ENCODE measurements at regions not wholly inside any gene's neighbourhood (a gene's known extent, or its start where the extent isn't known, plus 50 kb on each side); places are given as distances from the start of the nearest gene placed in this dataset.
"Not testable (repeated sequence)": the region's sequence is repeated elsewhere in the genome, so short reads cannot be mapped to it uniquely, and the experiment has no call there.

DNA sequence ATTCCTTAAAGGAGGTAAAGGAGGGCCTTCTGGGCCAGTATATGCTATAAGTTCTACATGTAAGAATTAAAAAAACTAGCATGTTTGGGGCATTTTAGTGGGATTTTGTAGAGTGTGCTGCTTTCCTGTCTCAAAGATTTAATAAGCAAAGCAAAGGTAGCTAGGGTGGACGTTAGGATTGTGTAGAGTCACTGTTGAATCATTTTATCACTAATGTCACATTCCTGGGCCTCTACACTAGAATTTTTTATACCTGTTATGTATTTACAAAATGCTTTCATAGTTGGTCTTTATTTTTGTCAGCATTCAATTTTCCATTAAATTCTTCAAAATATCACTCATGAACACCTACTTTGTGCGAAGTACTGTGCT, 139.4 kb upstream of the PHYHIPL start:
- no peak for DNase-seq (ENCODE audit: low read depth, low spot score)

DNA sequence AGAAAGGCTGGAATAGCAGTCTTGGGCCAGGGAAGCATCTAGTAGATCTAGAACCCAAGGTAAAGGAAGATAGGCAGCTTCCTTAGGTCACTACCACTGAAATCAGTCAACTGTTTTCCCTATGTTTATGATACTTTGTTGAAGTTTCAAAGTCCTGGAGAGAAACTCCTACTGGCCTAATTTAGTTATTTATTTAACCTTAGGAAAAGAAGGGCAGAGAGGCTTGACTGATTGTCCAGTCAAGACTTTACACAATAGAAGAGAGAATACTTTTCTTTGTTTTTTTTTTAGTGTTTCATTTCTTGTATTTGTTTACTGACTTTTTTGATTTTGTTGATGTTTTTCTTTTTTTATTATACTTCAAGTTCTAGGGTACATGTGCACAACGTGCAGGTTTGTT, 138.9 kb upstream of the PHYHIPL start:
- no peak for DNase-seq (ENCODE audit: low read depth, low spot score)

DNA sequence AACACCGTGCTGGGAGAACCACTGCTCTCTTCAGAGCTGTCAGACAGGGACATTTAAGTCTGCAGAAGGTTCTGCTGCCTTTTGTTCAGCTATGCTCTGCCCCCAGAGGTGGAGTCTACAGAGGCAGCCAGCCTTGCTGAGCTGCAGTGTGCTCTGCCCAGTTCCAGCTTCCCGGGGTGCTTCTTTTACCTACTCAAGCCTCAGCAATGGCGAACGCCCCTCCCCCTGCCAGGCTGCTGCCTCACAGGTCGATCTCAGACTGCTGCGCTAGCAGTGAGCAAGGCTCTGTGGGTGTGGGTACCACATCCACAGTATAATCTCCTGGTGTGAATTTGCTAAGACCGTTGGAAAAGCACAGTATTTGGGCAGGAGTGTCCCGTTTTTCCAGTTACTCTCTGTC, 133.1 kb upstream of the PHYHIPL start:
- not testable (repeated sequence) for DNase-seq (ENCODE audit: low read depth, low spot score)

DNA sequence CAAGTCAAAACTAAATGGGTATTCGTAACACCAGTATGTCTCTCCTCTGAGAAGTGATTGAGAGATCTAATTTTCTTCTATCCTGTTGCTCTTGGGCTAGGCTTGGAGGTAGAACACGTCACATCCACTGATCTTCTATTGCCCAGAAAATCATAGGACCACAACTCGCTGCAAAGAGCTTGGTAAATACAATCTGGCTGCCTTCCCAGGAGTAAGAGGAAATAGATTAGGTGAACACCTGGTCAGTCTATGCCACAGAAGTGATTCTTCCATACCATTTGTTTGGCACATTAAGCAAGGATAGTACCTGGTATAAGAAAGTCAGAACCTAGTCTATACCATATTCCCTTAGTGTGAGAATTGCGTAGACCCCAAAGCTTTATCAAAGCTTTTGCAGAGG, 129.3 kb upstream of the PHYHIPL start:
- DNase-seq (ENCODE audit: low read depth, low spot score): no peak

DNA sequence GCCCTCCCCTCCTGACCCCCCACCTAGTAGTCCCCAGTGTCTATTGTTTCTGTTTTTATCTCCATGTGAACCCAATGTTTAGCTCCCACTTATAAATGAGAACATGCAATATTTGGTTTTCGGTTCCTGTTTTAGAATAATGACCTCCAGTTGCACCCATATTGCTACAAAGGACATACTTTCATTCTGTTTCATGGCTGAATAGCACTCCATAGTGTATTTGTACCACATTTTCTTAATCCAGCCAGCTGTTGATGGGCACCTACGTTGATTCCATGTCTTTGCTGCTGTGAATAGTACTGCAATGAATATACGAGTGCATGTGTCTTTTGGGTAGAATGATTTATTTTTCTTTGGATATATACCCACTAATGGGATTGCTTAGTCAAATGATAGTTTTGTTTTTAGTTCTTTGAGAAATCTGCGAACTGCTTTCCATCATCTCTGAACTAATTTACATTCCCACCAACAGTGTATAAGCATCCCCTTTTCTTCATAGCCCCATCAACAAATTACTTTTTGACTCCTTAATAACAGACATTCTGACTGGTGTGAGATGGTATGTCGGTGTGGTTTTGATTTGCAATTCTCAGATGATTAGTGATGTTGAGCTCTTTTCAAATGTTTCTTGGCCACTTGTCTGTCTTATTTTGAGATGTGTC, 128.4 kb upstream of the PHYHIPL start:
- DNase-seq (ENCODE audit: low read depth, low spot score): no peak

DNA sequence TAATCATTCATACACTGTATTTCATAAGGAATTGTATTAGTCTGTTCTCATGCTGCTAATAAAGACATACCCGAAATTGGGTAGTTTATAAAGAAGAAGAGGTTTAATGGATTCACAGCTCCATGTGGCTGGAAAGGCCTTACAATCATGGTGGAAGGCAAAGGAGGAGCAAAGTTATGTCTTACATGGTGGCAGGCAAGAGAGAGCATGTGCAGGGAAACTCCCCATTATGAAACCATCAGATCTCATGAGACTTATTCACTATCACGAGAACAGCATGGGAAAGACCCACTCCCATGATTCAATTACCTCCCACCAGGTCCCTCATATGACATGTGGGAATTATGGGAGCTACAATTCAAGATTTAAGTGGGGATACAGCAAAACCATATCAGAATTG, 122.9 kb upstream of the PHYHIPL start:
- not testable (repeated sequence) for DNase-seq (ENCODE audit: low read depth, low spot score)

DNA sequence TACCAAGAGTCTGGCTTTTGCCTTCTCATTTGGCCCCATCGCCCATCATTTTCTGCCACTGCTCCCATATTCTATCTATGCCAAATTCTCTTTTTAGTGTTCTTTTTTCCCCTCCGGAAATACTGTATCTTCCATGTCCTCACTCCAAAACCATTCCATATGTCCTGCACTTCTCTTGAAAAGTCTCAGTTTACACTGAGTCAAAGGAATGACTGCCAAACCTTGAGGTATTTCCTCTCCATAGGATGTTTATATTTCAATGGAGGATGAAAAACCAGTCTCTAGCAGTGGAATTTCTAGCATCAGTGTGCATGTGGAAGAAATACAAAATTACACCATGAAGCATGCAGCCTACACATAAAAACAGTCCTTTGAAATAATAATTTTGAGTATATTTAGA, 121.4 kb upstream of the PHYHIPL start:
- DNase-seq (ENCODE audit: low read depth, low spot score): no peak

DNA sequence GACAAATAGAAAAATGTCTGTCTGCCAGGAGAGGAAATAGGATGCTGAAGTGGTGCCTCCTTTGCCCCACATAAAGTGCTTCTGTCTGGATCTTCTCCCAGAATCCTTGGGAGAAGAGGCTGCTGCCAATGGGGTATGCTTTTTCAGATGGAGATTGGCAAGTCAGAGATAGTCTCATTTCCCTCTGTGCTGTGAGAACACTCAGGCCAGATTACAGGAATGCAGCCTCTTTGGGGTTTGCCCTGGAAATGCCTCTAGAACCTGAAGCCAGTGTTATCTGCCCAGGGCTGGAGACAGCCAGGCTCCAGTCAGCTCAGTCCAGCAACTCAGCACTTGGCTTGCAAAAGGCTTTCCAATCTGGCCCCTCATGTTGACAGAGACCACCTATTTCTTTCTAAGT, 119.1 kb upstream of the PHYHIPL start:
- DNase-seq (ENCODE audit: low read depth, low spot score): no peak

DNA sequence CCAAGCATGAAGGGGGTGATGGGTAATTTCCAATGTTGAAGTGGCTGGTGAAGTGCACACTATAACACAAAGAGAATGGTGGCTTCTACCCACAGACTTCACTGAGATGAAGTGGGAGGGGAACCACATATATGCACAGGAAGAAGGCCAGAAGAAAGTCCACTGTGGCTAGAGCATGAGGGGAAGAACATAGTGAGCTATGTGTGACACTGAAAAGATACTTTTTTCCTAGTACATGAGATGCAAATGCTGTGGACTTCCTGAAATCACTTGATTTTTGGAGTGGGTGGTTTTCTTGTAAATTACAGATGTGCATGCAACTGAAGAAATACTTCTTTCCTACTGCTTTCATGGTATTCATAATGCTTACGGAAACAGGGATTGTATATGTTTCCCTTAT, 115.6 kb upstream of the PHYHIPL start:
- DNase-seq (ENCODE audit: low read depth, low spot score): no peak

DNA sequence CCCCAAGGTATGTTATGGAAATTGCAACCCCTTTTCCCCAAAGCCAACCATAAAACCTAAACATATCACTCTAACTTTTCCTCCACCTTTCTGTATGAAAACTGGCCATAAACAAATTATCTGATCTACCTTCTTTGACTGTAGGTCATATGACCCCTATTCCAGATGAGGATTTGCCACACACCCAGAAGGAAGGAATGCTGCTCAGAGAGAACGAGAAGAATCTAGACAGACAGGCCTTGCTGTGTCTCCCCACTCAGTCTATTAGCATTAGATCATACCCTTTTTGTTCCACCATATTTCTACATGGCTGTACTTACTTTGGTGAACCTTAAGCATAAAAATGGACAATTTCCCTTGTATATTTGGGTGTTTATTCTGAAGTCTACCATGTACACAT, 113.0 kb upstream of the PHYHIPL start:
- no peak for DNase-seq (ENCODE audit: low read depth, low spot score)

DNA sequence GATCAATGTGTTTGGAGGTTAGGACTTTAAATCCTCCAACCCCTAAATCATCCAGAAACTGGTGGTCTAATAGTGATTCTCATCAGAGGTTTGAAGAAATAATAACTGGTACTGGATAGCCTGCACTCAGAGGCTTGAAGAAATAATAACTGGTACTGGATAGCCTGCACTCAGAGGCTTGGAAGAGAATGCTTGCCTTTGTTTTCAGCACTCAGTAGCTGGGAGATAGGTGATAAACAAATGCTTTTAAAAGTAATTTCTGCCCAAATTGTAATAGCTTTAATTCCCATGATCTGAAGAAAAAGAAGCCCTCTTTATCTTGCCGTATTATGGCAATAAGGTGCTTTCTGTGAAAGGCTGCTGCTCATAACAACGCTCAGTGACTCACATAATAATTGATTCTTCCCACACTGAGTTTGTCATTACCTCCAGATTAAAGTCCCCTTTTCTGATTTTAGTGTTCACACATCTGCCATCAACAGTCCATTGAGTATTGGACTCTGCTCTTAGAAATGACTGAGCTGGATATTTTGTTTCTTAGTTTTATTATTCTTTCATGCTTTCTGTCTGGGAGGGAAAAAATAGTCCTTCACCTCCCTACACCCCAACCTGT, 112.3 kb upstream of the PHYHIPL start:
- no peak for DNase-seq (ENCODE audit: low read depth, low spot score)

DNA sequence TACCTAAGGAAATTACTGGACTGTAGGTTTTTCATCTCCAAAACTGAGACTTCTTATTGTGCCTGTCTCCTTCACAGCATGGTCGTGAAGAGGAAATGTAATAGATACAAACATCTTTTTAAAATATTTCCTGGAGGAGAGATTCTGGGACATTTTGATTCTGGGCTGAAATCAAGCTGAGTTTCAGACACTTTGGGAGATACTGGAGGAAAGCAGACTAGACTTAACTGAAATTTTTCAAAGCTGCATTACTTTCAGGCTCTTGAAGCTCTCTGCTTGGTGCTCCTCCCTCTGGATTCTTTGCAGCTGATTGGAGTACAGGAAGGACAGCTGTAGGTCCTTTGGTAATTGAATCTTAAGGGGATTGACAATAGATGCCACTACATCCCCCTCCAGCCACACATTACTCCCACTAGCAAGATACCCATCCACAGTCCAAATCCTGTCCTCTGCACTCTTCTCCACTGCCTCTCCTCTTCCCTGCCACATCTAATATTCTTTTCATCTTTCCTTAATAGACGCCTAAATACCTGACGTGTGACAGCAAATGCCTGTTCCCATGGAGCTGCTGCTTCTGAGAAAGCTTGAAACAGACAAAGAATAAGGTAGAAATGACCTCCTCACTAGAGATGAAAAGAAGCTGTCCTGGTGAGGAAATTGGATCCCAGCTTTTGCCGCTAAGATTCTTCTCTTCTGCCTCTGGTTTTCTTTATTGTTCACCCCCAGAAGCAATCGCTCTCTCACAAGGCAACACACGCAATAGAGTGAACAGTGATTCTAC, 111.5 kb upstream of the PHYHIPL start:
- no peak for DNase-seq (ENCODE audit: low read depth, low spot score)

DNA sequence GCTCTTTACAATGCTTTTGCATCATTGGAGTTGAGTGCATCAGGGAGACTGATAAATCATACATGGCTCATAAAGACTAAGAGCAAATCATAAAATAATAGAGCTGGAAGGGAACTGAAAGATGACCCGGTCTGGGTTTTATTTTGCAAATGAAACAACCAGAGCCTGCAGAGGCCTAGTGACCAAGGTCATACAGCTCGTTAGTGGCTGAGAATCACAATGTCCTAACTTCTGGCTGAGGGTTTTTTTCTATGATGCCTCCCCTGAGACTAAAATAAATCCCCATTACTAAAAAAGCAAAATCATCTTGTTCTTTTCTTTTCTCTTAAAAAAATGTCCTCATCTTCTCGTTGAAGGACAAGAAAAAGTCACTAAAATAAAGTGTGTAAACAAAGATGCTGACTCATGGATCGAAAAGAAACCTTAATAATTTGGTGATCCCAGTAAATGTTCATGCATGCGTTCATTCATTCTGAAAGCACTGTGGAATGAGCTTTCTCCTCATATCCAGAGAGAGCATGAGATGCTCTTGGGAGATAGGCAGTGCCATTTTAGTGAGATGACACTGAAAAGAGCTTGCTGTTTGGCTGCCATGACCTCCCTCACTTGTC, 107.8 kb upstream of the PHYHIPL start:
- no peak for DNase-seq (ENCODE audit: low read depth, low spot score)

DNA sequence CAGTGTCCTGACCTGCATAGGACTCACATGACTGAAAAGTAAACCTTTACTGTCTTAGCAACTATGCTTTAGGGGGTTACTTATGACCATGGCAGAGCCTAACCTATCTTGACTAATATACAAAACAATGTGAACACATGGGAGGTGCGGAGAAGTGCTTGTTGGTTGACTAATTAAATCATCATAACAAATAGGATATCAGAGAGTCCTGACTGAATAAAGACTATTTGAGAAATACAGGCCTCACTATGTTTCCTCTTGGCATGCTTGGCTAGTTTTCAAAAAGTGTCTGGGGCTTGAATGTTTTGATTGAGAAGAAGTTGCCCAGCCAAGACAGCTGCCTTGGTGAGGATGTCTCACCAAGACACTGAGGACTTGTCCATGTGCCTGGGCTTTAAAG, 104.4 kb upstream of the PHYHIPL start:
- no peak for DNase-seq (ENCODE audit: low read depth, low spot score)

DNA sequence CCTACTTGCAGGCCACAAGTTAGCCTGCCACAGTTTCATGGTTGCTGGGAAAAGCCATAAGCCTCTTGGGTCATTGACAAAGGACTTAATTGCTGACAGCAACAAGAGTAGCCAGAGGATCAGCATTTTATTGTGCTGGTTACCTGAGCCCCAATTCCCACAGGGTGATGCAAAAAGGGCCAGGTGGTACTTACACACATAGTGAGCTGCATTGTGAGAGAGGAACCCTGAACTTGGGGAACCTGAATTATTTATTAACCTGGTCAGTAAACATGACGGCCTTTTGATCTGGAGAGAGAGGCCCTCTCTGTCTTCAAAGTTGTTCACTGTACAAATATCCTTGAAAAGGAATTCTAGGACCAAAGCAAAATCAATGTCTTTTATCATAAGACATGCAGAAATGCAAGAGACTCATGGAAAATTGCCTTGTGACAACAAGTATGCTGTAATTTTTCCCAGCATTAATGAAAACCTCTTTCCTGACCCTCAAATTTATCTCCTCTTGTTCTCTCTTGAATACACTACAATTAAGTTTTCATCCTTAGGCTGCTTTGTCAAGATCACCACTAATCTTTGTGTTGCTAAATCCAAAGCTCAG, 102.9 kb upstream of the PHYHIPL start:
- DNase-seq (ENCODE audit: low read depth, low spot score): no peak

DNA sequence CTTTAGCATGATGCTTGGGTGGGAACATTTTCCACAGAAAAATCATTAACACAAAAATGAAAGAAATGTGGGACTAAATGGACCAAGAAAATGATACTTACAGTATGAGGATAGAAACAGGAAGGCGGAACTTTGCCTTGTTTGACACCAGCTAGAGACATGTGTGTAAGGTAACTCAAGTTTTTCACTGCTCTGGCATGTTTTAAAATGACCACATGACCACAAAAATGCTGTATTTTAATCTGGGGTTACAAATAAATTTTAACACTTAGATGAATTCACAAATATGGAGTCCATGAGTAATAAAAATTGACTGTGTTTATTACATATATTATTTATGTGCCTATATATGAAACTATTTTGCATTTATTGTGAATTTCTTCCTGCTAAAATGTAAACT, 100.9 kb upstream of the PHYHIPL start:
- no peak for DNase-seq (ENCODE audit: low read depth, low spot score)

DNA sequence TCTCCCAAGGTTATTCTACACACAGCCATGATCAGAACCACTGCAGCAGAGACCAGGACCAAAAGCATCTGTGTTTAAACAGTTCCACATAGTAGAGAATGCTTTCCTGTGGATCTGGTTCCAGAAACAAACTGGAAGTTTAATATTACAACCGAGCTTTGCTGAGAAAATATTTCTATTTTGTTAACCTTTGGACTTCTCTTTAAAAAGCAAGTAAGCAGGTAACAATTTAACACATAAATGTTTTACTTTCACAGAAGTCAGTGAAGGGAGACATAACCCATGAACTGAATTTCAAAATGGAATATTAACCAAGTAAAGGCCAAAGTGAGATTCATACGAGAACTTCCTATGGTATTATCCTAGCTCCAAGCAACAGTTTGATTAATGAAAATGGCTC, 98.6 kb upstream of the PHYHIPL start:
- no peak for DNase-seq (ENCODE audit: low read depth, low spot score)

DNA sequence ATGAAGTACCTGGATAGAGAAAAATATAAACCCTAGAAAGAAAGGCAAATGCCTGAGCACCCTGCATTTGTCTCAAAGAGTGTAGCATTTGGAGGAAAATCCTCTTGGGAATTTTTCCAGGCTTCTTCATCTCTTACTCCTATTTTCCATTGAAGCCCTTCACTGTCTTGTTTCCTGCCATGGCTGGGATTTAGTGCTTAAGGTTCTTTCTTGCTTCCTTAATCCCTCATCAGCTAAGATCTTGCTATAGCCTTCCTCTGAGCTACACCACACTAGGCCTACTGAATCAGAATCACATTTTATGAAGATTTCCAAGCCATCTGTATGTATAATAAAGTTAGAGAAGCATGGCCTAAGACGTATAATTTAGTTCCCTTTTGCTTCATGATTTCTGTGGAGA, 97.5 kb upstream of the PHYHIPL start:
- no peak for DNase-seq (ENCODE audit: low read depth, low spot score)

DNA sequence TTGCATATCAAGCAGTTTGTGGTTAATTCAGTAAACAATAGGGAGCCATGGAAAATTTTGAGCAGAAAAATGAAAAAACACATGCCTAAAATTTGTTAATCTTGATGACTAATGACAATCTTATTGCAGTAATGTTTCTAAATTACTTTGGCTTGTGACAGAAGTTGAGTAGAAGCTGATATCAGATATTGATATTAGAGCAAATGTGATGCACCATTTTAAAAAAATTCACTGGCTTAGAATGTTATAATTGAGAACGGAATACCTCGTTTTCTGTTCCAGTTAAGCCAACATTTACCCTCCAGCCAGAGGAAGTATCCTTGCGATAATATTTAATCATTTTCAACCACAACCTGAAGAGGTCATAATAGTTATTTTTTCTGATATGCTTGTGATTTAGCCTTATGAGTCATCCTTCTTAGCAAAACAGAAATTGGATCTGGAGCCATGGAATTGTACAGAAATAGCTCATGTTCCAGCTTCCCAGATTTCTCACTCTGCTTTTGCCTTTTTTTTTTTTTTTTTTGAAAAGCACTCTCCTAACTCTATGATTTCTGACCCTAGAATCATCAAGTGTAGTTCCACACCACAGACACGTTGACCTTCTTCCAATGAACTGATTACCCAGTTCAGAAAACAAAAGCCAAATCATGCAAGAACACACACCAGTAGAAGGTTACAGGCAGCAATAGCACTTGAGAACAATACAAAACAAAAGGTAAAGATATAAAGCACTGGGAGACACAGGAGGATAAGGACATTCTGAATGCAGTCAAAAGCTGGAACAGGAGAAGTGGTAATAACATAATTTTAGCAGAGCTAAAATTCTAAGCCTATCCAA, 96.8 kb upstream of the PHYHIPL start:
- peak; percentile 33 for DNase-seq (ENCODE audit: low read depth, low spot score)

DNA sequence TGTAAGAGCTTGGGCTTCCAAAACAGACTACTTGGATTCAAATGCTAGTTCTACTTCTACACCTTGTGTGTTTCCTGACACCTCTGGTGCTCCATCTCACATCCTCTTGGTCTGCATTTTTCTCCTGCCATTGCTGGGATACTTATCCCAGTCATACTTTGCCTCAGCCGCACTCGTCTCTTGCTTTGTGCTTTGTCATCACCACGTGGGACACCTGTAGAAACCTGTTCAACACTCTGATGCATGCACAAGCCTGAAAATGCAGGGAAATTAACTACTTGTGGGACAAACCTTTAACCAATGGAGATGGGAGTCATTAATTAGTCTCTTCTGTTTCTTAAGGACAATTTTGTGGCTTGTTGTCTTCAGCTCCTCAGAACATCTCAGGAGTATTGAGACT, 94.2 kb upstream of the PHYHIPL start:
- no peak for DNase-seq (ENCODE audit: low read depth, low spot score)

DNA sequence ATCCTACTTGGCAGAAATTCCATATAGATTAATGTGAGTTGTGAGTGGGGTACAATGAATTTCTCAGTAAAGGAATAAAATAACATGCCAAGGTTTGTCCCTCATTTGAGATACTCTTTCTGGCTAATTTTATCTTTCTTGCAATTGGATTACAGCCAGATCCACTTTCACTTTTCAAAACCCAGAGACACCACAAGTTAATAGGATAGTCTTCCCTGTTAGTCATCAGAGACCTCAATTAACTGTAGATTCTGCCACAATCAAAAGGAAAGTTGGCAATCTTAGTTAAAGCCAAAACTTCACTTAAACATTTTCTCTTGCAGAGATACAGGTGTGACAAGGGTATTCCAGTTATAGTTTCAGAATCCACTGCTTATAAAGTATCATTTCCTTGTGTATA, 91.4 kb upstream of the PHYHIPL start:
- no peak for DNase-seq (ENCODE audit: low read depth, low spot score)
